Right lobe of liver (tissue), 6 donors: ENCODE measurements at regions not wholly inside any gene's neighbourhood (a gene's known extent, or its start where the extent isn't known, plus 50 kb on each side); places are given as distances from the start of the nearest gene placed in this dataset.

Source experiments
- ATAC-seq, 4 donors: fragments of 200-7000 bp; cut with Tn5 transposase; one replicate each; pipeline ENCODE4 v1.9.1; 2020; ENCODE audit warnings: mild to moderate bottlenecking in 4 of 4, moderate library complexity in 4 of 4
- DNase-seq, 3 donors: peaks; one replicate each; pipeline ENCODE4 v3.0.0-alpha.2; 2020
- H3K27ac ChIP-seq, 3 donors: fragments of 200-600 bp; one replicate each; pipeline ENCODE4 v1.8.0; 2022
- H3K27me3 ChIP-seq, 2 donors: fragments of 200-600 bp; one replicate each; pipeline ENCODE4 v1.8.0; 2022
- H3K36me3 ChIP-seq, 4 donors: fragments of 200-600 bp; sonication (generic) in 1 of 4; one replicate each; pipeline versions ENCODE4 v1.5.1 to v1.8.0; 2017 to 2022; ENCODE audit warnings: control low read depth in 1 of 4
- H3K4me1 ChIP-seq, 4 donors: fragments of 200-600 bp; sonication (generic) in 1 of 4; one replicate each; pipeline versions ENCODE4 v1.5.1 to v1.8.0; 2017 to 2022; ENCODE audit warnings: control low read depth in 1 of 4
- H3K4me3 ChIP-seq, 3 donors: fragments of 200-600 bp; one replicate each; pipeline ENCODE4 v1.8.0; 2022
- H3K9me3 ChIP-seq, 4 donors: fragments of 200-600 bp; sonication (generic) in 1 of 4; one replicate each; pipeline versions ENCODE4 v1.5.1 to v1.8.0; 2017 to 2022; ENCODE audit warnings: control low read depth in 1 of 4
- POLR2A ChIP-seq: fragments of 450-650 bp; IDR thresholded peaks from one replicate; pipeline ENCODE4 v1.6.1; 2017; ENCODE audit warnings: antibody characterized with exemption, mild to moderate bottlenecking
- WGBS: methylation state at CpG from one replicate; pipeline ENCODE4 v1.1.6; 2018; ENCODE audit warnings: low coverage, low lambda C conversion rate; ENCODE audit not compliant: insufficient coverage; ENCODE audit errors: missing lambda C conversion rate; 5-methylcytosine and 5-hydroxymethylcytosine counted together
- intact Hi-C, 2 donors: fragments of 100-400 bp; cut with DNase I; formaldehyde crosslinking; loops; one replicate each; pipeline versions ENCODE4 v1.11.2 to v1.14.1; 2022
- TF ChIP-seq, protein P1 (sequence below), 4 donors: fragments of 200-600 bp in 3 of 4; fragments of 450-650 bp in 1 of 4; IDR thresholded peaks; one replicate each; pipeline versions ENCODE4 v1.5.1 to v1.8.0; 2016 to 2022; ENCODE audit warnings: antibody characterized with exemption in 4 of 4, mild to moderate bottlenecking in 2 of 4
- donor health status: DM: no; HTN: yes; CAD: no.
- donor health status: DM: no; HTN: no; CAD: no.
- donor health status: DM: no; HTN: no; CAD: no.
- donor health status: DM: no; HTN: yes; CAD: no.
- donor health status: DM: no; HTN: yes; CAD: no.

DNA sequence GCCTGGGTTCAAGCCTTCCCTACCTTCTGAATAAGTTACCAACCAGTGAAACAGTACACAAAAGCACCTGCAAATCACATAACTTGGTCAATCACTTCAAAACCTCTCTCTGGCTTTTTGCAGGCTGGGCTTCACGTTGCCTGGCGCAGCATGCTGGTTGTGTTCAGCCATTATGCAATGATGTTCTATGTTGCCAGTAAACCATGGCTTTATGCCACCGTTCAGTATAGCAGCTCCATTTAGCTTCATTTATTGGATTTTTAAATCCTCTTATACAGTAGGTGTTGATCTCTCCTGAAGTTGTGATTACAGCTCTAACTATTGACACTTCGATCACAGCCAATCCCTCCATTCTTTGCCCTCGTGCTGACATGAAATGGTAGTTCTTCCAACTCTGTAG lies 233.6 kb upstream of the PTBP2 start:
- Histone ChIP-seq H3K27me3 (no peaks in the 10 kb centered on the region), H3K9me3 (no peaks in the 10 kb centered on the region), H3K4me1 (no peaks in the 10 kb centered on the region), H3K36me3 (no peaks in the 10 kb centered on the region), H3K27ac (no peak overlapping the region), H3K4me3 (no peak overlapping the region)
- ATAC-seq (peak; percentile 59 to 89 (median 72)), DNase-seq (peak in 2 of 3 donors; percentile 22 to 62)
- no peak for TF ChIP-seq POLR2A
- TF ChIP-seq, protein P1, sequence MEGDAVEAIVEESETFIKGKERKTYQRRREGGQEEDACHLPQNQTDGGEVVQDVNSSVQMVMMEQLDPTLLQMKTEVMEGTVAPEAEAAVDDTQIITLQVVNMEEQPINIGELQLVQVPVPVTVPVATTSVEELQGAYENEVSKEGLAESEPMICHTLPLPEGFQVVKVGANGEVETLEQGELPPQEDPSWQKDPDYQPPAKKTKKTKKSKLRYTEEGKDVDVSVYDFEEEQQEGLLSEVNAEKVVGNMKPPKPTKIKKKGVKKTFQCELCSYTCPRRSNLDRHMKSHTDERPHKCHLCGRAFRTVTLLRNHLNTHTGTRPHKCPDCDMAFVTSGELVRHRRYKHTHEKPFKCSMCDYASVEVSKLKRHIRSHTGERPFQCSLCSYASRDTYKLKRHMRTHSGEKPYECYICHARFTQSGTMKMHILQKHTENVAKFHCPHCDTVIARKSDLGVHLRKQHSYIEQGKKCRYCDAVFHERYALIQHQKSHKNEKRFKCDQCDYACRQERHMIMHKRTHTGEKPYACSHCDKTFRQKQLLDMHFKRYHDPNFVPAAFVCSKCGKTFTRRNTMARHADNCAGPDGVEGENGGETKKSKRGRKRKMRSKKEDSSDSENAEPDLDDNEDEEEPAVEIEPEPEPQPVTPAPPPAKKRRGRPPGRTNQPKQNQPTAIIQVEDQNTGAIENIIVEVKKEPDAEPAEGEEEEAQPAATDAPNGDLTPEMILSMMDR (IDR thresholded peaks at IDR 0.05), result no peak
- intact Hi-C loops, result no loop called here
- 51% methylated on average over 5 of the region's 5 CpGs for WGBS

DNA sequence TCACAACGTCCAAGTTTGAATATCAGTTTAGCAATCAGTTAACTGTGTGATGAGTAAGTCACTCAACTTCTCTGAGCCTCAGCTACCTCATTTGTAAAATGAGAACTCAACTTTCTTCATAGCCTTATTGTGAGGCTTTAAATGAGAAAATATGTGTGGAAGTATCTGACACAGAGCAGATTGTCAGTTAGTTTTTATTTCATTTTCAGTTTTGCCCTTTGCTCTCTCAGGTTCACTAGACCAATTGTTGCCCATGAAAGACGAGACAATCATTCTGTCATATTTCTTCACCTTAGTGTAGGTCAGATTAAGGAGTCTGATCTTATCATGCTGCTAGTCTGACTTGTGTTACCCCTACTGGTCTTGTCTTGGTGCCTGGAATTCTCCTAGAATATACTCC lies 232.8 kb upstream of the PTBP2 start:
- TF ChIP-seq POLR2A, result no peak
- TF ChIP-seq, protein P1 (IDR thresholded peaks at IDR 0.05), result no peak
- no peak for DNase-seq
- Histone ChIP-seq H3K36me3 (no peaks in the 10 kb centered on the region), H3K4me1 (no peaks in the 10 kb centered on the region), H3K27ac (no peak overlapping the region), H3K27me3 (no peaks in the 10 kb centered on the region), H3K9me3 (no peaks in the 10 kb centered on the region), H3K4me3 (no peak overlapping the region)
- no peak for ATAC-seq
- 49% methylated on average over 2 of the region's 2 CpGs for WGBS
- intact Hi-C loops, result no loop called here

DNA sequence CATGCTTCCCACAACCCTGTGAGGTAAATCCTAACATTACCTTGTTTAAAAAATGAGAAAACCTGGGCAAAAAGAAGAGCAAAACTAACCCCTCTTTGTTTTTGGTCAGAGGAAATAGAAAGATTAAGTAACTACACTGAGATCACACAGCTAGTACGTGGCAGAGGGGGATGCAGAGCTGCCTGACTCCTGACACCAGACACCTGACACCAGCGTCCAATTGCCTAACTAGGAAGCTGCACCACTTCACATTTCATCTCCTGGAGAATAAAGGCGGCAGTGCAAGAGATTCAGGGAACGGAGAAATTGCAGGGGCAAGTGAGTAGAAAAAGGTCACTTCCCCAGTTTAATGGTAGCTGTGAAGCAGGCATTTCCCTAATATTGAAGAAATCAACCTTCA lies 229.3 kb upstream of the PTBP2 start:
- DNase-seq, result no peak
- H3K27me3 ChIP-seq, result no peaks in the 10 kb centered on the region
- 31% methylated on average over 4 of the region's 4 CpGs for whole genome bisulfite sequencing
- H3K36me3 ChIP-seq, result no peaks in the 10 kb centered on the region
- H3K4me3 ChIP-seq, result no peak overlapping the region
- intact Hi-C loops, result no loop called here
- H3K4me1 ChIP-seq, result no peaks in the 10 kb centered on the region
- no peak for ATAC-seq
- TF ChIP-seq, protein P1 (IDR thresholded peaks at IDR 0.05), result no peak
- no peak for TF ChIP-seq POLR2A
- no peaks in the 10 kb centered on the region for H3K9me3 ChIP-seq
- H3K27ac ChIP-seq, result no peak overlapping the region

DNA sequence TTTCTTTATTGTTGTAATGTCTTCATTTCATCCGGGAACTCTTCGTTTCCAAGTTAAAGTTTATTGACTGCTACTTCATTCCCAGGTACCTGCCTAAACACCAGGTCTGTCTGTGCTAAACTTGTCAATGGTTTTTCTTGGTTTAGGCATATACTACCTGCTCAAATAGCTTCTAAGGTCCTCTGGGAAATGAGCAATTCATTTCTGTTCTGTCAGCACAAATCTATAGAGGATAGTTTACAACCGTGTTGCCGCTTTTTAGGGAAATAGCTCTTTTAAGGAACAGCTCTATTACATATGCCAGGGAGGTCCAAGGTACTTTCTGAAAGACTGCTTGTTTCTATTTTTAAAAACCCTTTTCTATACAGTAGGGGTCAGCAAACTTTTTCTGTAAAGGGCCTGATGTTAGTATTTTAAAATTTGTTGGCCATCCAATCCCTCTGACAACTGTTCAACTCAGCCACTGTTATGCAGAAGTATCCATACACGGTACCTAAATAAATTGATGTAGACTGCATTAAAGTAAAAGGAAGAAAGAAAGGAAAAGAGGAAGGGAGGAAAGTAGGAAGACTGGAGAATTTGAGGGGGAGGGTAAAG lies 222.7 kb upstream of the PTBP2 start:
- Histone ChIP-seq H3K4me3 (no peak overlapping the region), H3K4me1 (no peaks in the 10 kb centered on the region), H3K27me3 (no peaks in the 10 kb centered on the region), H3K36me3 (no peaks in the 10 kb centered on the region), H3K27ac (no peak overlapping the region), H3K9me3 (no peaks in the 10 kb centered on the region)
- 74% methylated on average over 5 of the region's 5 CpGs for WGBS
- intact Hi-C loops, result no loop called here
- ATAC-seq (no peak), DNase-seq (no peak)
- TF ChIP-seq, protein P1 (IDR thresholded peaks at IDR 0.05), result no peak
- no peak for TF ChIP-seq POLR2A

GRCh38 chr1:96508233-96508632 lies 213.4 kb upstream of the PTBP2 start:
- no peak for TF ChIP-seq POLR2A
- TF ChIP-seq, protein P1 (IDR thresholded peaks at IDR 0.05), result no peak
- ATAC-seq, result no peak
- WGBS, result 67% methylated on average over 3 of the region's 4 CpGs
- Histone ChIP-seq H3K27me3 (no peaks in the 10 kb centered on the region), H3K27ac (no peak overlapping the region), H3K9me3 (no peaks in the 10 kb centered on the region), H3K4me1 (no peaks in the 10 kb centered on the region), H3K36me3 (no peaks in the 10 kb centered on the region), H3K4me3 (no peak overlapping the region)
- DNase-seq, result no peak
- intact Hi-C loops, result no loop called here
